Parathyroid adenoma (tissue), 2 donors: ENCODE measurements at regions not wholly inside any gene's neighbourhood (a gene's known extent, or its start where the extent isn't known, plus 50 kb on each side); places are given as distances from the start of the nearest gene placed in this dataset.
"Not testable (repeated sequence)": the region's sequence is repeated elsewhere in the genome, so short reads cannot be mapped to it uniquely, and the experiment has no call there.

Source experiments
- H2AFZ ChIP-seq: fragments of 300-600 bp; sonication (generic); one replicate; pipeline ENCODE4 v1.7.0; 2017; ENCODE audit warnings: antibody characterized with exemption, mild to moderate bottlenecking
- H3K27ac ChIP-seq: fragments of 300-600 bp; sonication (generic); one replicate; pipeline ENCODE4 v1.7.0; 2017
- H3K27me3 ChIP-seq: fragments of 300-600 bp; sonication (generic); one replicate; pipeline ENCODE4 v1.7.0; 2017; ENCODE audit warnings: low read length; ENCODE audit not compliant: control insufficient read depth, insufficient read depth
- H3K36me3 ChIP-seq: fragments of 300-600 bp; sonication (generic); one replicate; pipeline ENCODE4 v1.7.0; 2017; ENCODE audit warnings: low read length; ENCODE audit not compliant: control insufficient read depth, insufficient read depth
- H3K4me1 ChIP-seq: fragments of 300-600 bp; sonication (generic); one replicate; pipeline ENCODE4 v1.7.0; 2017; ENCODE audit warnings: control low read depth
- H3K4me2 ChIP-seq: fragments of 300-600 bp; sonication (generic); one replicate; pipeline ENCODE4 v1.7.0; 2017; ENCODE audit warnings: low read length
- H3K4me3 ChIP-seq: fragments of 300-600 bp; sonication (generic); one replicate; pipeline ENCODE4 v1.7.0; 2017; ENCODE audit warnings: low read depth, low read length
- H3K79me2 ChIP-seq: fragments of 300-600 bp; sonication (generic); one replicate; pipeline ENCODE4 v1.7.0; 2017; ENCODE audit warnings: control low read depth
- H3K9ac ChIP-seq: fragments of 300-600 bp; sonication (generic); one replicate; pipeline ENCODE4 v1.7.0; 2017; ENCODE audit warnings: mild to moderate bottlenecking
- H3K9me3 ChIP-seq: fragments of 300-600 bp; sonication (generic); one replicate; pipeline ENCODE4 v1.7.0; 2017; ENCODE audit warnings: low read length; ENCODE audit not compliant: control insufficient read depth
- CTCF ChIP-seq: fragments of 300-600 bp; sonication (generic); IDR thresholded peaks from one replicate; pipeline ENCODE4 v1.7.0; 2017; ENCODE audit warnings: antibody characterized with exemption, mild to moderate bottlenecking
- donor health status: primary hyperparathyroidism.

DNA sequence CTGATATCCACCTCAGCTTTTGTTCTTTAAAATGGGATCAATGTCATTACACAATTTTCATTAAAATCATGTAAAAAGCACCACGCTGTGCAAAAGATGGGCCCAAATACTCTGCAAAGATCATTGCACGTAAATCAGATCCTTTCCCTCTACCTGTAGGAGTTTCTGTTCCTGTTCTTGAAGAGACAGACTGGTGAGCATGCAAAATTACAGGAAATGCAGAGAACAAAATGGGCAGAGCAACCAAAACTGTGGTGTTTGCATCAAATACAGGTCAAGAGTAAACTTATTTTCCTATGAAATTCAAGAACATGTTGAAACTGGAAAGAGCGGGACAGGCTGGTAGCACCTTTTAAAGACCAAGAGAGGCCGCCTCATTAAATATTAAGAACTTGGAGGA, 294.9 kb upstream of the ADGRL2 start:
- no peaks in the 10 kb centered on the region for H3K36me3 ChIP-seq
- no peaks in the 10 kb centered on the region for H3K9me3 ChIP-seq
- no peak overlapping the region for H3K9ac ChIP-seq
- H3K27me3 ChIP-seq, result no peaks in the 10 kb centered on the region
- no peaks in the 10 kb centered on the region for H3K4me1 ChIP-seq
- no peak for TF ChIP-seq CTCF
- H3K79me2 ChIP-seq, result no peaks in the 10 kb centered on the region
- H3K27ac ChIP-seq, result no peak overlapping the region
- H3K4me2 ChIP-seq, result no peak overlapping the region
- H3K4me3 ChIP-seq, result no peak overlapping the region
- H2AFZ ChIP-seq, result no peak overlapping the region

DNA sequence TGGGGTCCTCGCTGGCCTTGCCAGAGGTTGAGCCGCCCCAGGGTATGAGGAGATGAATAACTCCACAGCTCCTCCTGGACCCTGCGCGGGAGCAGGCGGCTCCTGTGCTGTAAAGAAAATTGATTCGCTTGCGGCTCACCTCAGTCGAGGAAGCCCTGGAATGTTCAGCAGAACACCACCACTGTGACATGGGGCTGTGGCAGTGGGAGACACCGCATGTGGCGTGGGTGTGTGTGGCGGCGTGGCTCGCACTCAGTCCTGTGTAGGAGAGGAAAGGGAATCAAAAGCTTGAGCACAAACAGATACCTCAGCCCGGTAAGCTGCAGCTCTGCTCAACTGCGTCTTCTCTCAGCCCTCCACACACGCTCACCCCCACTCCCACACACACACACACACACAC, 295.9 kb upstream of the ADGRL2 start:
- not testable (repeated sequence) for H3K36me3 ChIP-seq, H3K79me2 ChIP-seq, H3K4me2 ChIP-seq, H3K27me3 ChIP-seq, H3K4me3 ChIP-seq, H3K4me1 ChIP-seq, H2AFZ ChIP-seq, H3K9ac ChIP-seq, H3K9me3 ChIP-seq, H3K27ac ChIP-seq

DNA sequence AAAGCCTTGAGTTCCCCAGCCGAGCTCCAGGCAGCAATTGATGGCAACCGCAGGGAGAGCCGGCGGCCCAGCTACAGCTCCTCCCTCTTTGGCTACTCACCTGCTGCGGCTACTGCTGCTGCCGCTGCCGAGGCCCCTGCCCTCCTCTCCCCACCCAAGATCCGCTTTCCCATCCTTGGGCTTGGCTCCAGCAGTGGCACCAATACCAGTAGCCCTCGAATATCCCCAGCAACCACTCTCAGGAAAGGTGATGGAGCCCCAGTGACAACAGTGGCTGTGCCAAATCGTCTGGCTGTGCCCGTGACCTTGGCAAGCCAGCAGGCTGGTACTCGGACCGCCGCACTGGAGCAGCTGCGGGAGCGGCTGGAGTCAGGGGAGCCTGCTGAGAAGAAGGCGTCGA, 298.0 kb upstream of the ADGRL2 start:
- not testable (repeated sequence) for H3K4me2 ChIP-seq, H3K9me3 ChIP-seq, H3K4me3 ChIP-seq, H3K9ac ChIP-seq, H3K79me2 ChIP-seq, H3K4me1 ChIP-seq, H2AFZ ChIP-seq, H3K27me3 ChIP-seq, H3K36me3 ChIP-seq, H3K27ac ChIP-seq

DNA sequence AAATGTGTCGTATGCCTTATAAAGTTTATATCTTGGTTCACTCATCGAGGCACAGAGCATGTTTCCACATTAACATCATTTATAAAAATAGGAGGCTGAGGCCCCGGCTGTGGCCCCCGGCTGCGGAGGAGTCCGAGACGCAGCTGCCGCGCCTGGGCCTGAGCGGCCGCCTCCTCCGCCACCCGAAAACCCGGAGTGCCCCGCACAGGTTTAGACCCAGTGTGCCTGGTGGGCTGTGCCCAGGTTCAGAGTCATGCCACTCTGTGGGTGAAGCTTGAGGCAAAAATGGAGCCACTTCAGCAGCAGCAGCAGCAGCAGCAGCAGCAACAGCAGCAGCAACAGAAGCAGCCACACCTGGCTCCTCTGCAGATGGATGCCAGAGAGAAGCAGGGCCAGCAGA, 299.2 kb upstream of the ADGRL2 start:
- not testable (repeated sequence) for H3K4me1 ChIP-seq, H3K27me3 ChIP-seq, H3K79me2 ChIP-seq, H3K4me3 ChIP-seq, H3K36me3 ChIP-seq, H3K27ac ChIP-seq, H3K9me3 ChIP-seq, H2AFZ ChIP-seq, H3K4me2 ChIP-seq, H3K9ac ChIP-seq

DNA sequence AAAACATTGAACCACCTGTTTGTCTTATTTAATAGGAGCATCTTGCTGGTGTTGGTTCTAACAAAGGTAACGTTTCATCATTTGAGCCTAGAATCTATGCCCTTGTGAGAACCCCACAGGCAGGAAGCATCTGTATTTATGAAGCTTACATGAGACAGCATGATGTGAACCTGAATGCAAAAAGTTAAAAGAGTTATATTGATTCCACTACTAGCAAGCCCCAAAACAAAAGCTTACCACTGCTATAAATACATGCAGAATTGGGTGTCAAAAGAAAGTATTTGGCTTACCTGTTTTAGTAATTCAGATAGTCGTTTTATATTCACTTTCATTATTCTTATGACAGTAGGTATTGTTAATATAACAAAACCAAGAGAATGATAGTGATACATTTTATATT, 301.2 kb upstream of the ADGRL2 start:
- Histone ChIP-seq H3K27ac (no peak overlapping the region), H3K4me2 (no peak overlapping the region), H3K9me3 (no peaks in the 10 kb centered on the region), H3K36me3 (no peaks in the 10 kb centered on the region), H3K4me3 (no peak overlapping the region), H3K9ac (no peak overlapping the region), H3K27me3 (no peaks in the 10 kb centered on the region), H3K79me2 (no peaks in the 10 kb centered on the region), H3K4me1 (no peaks in the 10 kb centered on the region), H2AFZ (no peak overlapping the region)
- no peak for TF ChIP-seq CTCF

DNA sequence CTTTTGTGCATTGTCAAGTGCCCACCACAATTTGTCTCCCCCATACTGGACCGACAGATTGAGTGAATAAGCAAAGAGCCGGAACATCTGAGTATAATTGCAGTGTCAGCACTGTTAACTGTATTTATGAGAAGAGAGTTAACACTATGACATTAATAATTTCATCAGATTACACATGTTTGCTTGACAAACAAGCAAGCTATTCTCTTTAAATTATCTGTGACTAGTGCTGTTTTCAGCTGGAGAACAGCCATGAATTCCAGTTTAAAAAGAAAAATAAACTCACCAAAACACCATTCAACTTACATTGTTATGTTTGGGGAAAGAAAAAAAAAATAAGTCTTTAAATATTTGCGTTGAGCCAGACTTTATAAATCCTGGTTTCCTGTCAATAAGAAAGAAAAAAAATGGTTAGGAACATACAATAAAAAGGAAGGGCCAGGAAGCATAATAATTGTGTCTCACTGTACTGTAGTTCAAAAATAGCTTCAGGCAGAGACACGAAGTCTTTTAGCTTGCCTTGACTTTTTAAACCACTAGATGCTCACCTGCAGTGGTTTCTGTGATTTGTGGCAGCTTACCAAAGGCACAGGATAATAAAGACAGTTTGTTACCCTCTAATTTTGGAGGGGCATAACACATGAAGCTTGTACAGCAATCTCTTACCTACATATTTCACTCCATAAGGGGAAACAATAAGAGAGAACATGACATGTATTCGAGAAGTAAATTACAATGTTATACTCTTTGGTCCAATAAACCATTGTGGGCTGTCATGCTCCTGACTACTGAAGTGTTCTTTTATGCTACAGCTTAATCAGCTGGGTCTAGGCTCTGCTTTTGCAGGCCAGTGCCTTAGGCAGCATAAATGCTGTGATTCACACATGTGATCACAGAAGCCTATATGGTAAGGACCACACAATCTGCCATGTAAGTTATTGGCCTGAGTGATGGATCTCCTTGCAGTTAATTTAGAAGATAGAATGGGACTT, 302.0 kb upstream of the ADGRL2 start:
- H3K27me3 ChIP-seq, result no peaks in the 10 kb centered on the region
- H3K27ac ChIP-seq, result no peak overlapping the region
- no peak overlapping the region for H3K4me2 ChIP-seq
- no peaks in the 10 kb centered on the region for H3K4me1 ChIP-seq
- no peak overlapping the region for H3K9ac ChIP-seq
- TF ChIP-seq CTCF, result no peak
- no peak overlapping the region for H2AFZ ChIP-seq
- H3K36me3 ChIP-seq, result no peaks in the 10 kb centered on the region
- H3K4me3 ChIP-seq, result no peak overlapping the region
- H3K9me3 ChIP-seq, result no peaks in the 10 kb centered on the region
- H3K79me2 ChIP-seq, result no peaks in the 10 kb centered on the region
